OCI-LY1 (cell line): ENCODE measurements at regions not wholly inside any gene's neighbourhood (a gene's known extent, or its start where the extent isn't known, plus 50 kb on each side); places are given as distances from the start of the nearest gene placed in this dataset.

Source experiments
- EZH2 ChIP-seq: fragments of 200-600 bp; sonication (generic), shearing (Covaris generic); IDR thresholded peaks from 2 replicates; pipeline ENCODE4 v1.8.0; 2017; ENCODE audit warnings: borderline replicate concordance, mixed run types, mild to moderate bottlenecking, antibody characterized with exemption, low read length, moderate library complexity, mixed read lengths
- TF ChIP-seq, protein P1 (sequence below): fragments of 200-600 bp; sonication (generic), shearing (Covaris generic); IDR thresholded peaks from 2 replicates; pipeline ENCODE4 v1.5.1; 2017; ENCODE audit warnings: mild to moderate bottlenecking, antibody characterized with exemption, low read length, moderate library complexity, mixed read lengths

DNA sequence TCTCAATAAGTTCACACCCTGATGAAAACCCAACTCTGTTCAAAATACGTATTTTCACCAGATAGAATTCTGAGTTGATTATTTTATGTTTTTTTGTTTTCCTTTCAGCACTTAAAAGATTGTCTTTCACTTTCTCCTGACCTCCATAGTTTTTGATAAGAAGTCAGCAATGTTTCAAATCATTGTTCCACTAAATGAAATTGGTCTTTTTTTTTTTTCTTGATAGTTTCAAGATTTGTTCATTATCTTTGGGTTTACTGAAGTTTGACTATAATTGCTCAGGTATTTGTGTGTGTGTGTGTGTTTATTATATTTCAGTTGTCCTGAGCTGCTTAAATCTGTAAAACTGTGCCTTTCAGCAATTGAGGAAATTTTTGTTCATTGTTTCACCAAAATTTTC, 498.7 kb downstream of the TLE1 start:
- no peak for TF ChIP-seq EZH2
- TF ChIP-seq, protein P1, sequence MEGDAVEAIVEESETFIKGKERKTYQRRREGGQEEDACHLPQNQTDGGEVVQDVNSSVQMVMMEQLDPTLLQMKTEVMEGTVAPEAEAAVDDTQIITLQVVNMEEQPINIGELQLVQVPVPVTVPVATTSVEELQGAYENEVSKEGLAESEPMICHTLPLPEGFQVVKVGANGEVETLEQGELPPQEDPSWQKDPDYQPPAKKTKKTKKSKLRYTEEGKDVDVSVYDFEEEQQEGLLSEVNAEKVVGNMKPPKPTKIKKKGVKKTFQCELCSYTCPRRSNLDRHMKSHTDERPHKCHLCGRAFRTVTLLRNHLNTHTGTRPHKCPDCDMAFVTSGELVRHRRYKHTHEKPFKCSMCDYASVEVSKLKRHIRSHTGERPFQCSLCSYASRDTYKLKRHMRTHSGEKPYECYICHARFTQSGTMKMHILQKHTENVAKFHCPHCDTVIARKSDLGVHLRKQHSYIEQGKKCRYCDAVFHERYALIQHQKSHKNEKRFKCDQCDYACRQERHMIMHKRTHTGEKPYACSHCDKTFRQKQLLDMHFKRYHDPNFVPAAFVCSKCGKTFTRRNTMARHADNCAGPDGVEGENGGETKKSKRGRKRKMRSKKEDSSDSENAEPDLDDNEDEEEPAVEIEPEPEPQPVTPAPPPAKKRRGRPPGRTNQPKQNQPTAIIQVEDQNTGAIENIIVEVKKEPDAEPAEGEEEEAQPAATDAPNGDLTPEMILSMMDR, result no peak
